ENCODE measurements at regions not wholly inside any gene's neighbourhood (a gene's known extent, or its start where the extent isn't known, plus 50 kb on each side); places are given as distances from the start of the nearest gene placed in this dataset.

DNA sequence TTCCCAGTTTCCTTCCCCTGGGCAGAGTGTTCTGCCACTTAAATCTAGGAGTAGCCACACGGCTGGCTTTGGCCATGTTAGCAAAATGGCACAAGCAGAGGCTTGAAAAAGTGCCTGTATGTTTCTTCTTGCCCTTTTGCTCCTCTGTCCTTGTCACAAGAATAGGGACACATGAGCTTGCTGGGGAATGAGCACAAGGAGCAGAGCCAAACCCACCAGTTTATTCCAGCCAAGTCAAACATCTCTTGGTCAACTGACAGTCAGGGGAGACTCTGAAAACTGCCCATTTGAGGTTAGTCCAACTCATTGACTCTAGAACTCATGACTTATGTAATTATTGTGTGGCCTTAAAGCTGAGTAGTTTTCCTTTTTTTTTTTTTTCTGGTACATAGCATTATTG, 739.7 kb upstream of the FZD8 start:
- no peaks in the 10 kb centered on the region for H3K36me3 ChIP-seq (ENCODE audit: control insufficient read depth, insufficient read depth, low read length)
- no peaks in the 10 kb centered on the region for H3K27me3 ChIP-seq (ENCODE audit: control insufficient read depth, insufficient read depth, low read length)
- H3K27ac ChIP-seq (ENCODE audit: low read depth, low read length) = no peak overlapping the region
- no peaks in the 10 kb centered on the region for H3K4me1 ChIP-seq (ENCODE audit: control insufficient read depth, insufficient read depth, low read length)
- H3K4me3 ChIP-seq (ENCODE audit: low read length) = no peak overlapping the region
- no peak overlapping the region for H3K9ac ChIP-seq (ENCODE audit: low read length)

DNA sequence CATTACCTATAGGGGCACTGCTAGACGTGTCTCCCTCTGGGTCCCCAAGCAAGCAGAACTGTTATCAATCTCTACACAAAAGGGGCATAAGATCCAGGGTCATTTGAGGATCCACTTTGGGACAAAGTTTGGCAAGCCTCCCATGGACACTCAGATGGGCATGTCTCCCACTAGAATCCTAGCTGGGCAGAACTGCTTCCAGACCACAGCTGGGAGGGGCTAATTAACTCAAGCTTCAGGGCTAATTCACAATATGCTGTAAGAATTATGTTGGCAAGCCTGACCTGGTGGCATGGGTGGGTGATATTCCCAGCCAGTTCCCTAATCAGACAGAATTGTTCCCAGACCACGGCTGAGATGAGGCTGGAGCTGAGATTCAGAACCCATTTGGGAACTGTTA, 738.4 kb upstream of the FZD8 start:
- Histone ChIP-seq H3K27ac (ENCODE audit: low read depth, low read length) (no peak overlapping the region), H3K9ac (ENCODE audit: low read length) (no peak overlapping the region), H3K4me3 (ENCODE audit: low read length) (no peak overlapping the region), H3K4me1 (ENCODE audit: control insufficient read depth, insufficient read depth, low read length) (no peaks in the 10 kb centered on the region), H3K27me3 (ENCODE audit: control insufficient read depth, insufficient read depth, low read length) (no peaks in the 10 kb centered on the region), H3K36me3 (ENCODE audit: control insufficient read depth, insufficient read depth, low read length) (no peaks in the 10 kb centered on the region)

DNA sequence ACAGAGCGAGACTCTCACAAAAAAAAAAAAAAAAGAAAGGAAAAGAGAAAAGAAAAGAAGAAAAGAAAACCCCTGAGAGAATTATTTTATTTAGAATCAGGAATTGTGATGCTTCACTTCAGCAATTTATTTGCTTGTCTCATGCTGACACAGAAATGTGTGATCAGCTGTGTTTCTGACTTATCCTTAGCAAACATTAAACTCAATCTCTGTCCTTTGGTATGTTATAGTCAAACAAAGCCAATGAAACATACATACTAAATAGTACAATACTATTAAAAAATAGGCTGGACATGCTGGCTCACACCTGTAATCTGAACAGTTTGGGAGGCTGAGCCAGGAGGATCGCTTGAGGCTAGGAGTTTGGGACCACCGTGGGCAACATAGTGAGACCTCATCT, 733.0 kb upstream of the FZD8 start:
- H3K27ac ChIP-seq (ENCODE audit: low read depth, low read length) = no peak overlapping the region
- H3K27me3 ChIP-seq (ENCODE audit: control insufficient read depth, insufficient read depth, low read length) = no peaks in the 10 kb centered on the region
- H3K4me1 ChIP-seq (ENCODE audit: control insufficient read depth, insufficient read depth, low read length) = no peaks in the 10 kb centered on the region
- no peak overlapping the region for H3K9ac ChIP-seq (ENCODE audit: low read length)
- H3K36me3 ChIP-seq (ENCODE audit: control insufficient read depth, insufficient read depth, low read length) = no peaks in the 10 kb centered on the region
- no peak overlapping the region for H3K4me3 ChIP-seq (ENCODE audit: low read length)

DNA sequence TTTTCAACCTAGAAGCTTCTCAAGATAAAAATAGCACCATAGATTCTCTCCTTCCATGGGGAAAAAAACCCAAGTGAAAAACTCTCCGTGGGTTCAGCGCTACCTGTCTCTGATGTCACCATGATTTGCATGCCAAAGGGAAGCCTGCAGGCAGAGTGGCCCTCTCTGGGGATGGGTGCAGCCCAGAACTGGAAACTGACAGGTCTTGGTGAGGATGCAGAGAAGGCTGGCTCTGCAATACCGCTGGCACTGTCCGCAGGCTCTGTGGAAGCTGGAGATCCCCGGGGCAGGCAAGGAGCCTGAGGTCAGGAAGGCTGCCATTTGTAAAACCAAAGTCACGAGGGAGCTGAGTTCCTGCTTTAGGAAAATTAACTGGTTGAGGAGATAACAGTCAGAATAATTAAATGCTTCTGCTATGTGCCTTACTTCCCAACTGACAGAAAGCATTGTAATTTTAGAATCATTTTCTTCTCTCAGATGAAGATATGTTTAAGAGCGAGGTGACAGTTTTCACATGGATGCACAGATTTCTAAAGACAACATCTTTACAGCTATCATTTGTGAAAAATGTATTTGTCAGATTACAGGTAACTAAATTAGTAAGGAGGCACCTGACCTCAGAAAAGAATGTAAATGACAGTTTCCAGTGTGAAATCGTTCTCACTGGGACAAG, 731.5 kb upstream of the FZD8 start:
- Histone ChIP-seq H3K36me3 (ENCODE audit: control insufficient read depth, insufficient read depth, low read length) (no peaks in the 10 kb centered on the region), H3K27ac (ENCODE audit: low read depth, low read length) (no peak overlapping the region), H3K9ac (ENCODE audit: low read length) (no peak overlapping the region), H3K4me3 (ENCODE audit: low read length) (no peak overlapping the region), H3K27me3 (ENCODE audit: control insufficient read depth, insufficient read depth, low read length) (no peaks in the 10 kb centered on the region), H3K4me1 (ENCODE audit: control insufficient read depth, insufficient read depth, low read length) (no peaks in the 10 kb centered on the region)

DNA sequence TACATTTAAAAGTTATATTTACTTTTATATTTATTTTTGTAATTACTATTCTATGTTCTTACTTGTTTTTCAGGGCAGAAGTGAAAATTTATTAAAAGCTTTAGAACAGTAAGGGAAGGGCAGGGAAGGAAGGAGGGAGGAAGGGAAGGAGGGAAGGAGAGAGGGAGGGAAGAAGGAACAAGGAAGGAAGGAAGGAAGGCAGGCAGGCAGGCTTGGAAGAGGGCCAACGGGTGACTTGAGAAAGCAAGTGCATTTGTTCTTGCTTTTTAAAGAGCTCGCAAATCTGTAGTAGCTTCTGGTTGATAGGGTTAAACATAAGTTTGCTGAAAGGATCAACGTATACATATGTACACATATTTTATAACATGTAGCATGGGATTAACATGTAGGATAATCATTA, 725.3 kb upstream of the FZD8 start:
- Histone ChIP-seq H3K36me3 (ENCODE audit: control insufficient read depth, insufficient read depth, low read length) (no peaks in the 10 kb centered on the region), H3K27ac (ENCODE audit: low read depth, low read length) (no peak overlapping the region), H3K4me3 (ENCODE audit: low read length) (no peak overlapping the region), H3K9ac (ENCODE audit: low read length) (no peak overlapping the region), H3K4me1 (ENCODE audit: control insufficient read depth, insufficient read depth, low read length) (no peaks in the 10 kb centered on the region), H3K27me3 (ENCODE audit: control insufficient read depth, insufficient read depth, low read length) (no peaks in the 10 kb centered on the region)

DNA sequence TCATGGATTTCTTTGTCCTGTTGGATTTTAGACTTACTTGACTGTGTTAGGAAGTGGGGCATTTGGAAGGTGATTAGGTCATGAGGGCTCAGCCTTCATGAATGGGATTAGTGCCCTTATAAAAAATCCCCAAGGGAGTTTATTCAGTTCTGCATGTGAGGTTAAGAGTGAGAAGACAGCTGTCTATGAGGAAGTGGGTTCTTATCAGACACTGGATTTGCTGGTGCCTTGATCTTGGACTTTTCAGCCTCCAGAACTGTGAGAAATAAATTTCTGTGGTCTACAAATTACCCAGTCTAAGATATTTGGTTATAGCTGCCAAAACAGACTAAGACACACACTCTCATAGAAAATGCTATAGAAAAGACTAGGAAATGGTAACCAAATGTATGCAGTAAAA, 724.7 kb upstream of the FZD8 start:
- Histone ChIP-seq H3K4me3 (ENCODE audit: low read length) (no peak overlapping the region), H3K27me3 (ENCODE audit: control insufficient read depth, insufficient read depth, low read length) (no peaks in the 10 kb centered on the region), H3K4me1 (ENCODE audit: control insufficient read depth, insufficient read depth, low read length) (no peaks in the 10 kb centered on the region), H3K36me3 (ENCODE audit: control insufficient read depth, insufficient read depth, low read length) (no peaks in the 10 kb centered on the region), H3K9ac (ENCODE audit: low read length) (no peak overlapping the region), H3K27ac (ENCODE audit: low read depth, low read length) (no peak overlapping the region)

DNA sequence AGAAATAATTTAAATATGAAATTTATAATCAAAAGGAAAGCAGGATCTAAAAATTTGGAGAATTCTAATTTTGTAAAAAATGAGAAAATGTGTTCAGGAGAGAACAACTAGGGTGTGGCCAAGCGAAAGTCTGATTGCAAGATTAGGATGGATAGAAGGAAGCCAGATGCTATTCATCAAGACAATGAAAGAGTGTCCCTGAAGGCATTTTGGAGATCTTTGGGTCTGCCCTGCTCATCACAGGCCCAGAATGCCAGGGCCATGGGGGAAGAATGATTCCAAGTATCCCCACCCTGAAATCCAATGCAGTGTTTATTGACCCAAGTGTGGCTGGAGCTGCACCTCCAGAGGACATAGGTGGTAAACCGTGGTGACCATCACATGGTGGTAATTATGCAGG, 724.0 kb upstream of the FZD8 start:
- H3K36me3 ChIP-seq (ENCODE audit: control insufficient read depth, insufficient read depth, low read length) = no peaks in the 10 kb centered on the region
- no peaks in the 10 kb centered on the region for H3K27me3 ChIP-seq (ENCODE audit: control insufficient read depth, insufficient read depth, low read length)
- H3K27ac ChIP-seq (ENCODE audit: low read depth, low read length) = no peak overlapping the region
- no peak overlapping the region for H3K9ac ChIP-seq (ENCODE audit: low read length)
- H3K4me1 ChIP-seq (ENCODE audit: control insufficient read depth, insufficient read depth, low read length) = no peaks in the 10 kb centered on the region
- no peak overlapping the region for H3K4me3 ChIP-seq (ENCODE audit: low read length)

DNA sequence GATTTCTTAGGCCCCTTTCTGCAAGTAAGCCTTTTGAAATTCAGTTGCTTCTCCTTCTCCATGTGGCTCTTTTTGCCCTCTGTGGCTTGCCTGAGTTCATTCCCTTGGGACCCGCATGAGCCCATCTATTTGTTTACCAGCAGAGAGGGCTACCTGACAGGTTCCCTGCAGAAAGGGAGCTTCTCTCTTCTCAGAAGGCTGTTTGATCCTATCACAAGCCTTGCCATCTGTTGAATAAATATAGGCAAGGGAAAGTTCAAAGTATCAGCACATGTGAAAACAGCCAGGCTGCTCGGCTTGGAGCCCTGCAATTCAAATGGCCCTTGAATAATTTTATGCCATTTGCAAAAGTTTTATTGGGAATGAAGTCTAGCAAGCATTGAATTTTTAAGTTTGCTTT, 720.2 kb upstream of the FZD8 start:
- no peaks in the 10 kb centered on the region for H3K4me1 ChIP-seq (ENCODE audit: control insufficient read depth, insufficient read depth, low read length)
- no peak overlapping the region for H3K27ac ChIP-seq (ENCODE audit: low read depth, low read length)
- H3K36me3 ChIP-seq (ENCODE audit: control insufficient read depth, insufficient read depth, low read length) = no peaks in the 10 kb centered on the region
- no peak overlapping the region for H3K4me3 ChIP-seq (ENCODE audit: low read length)
- no peaks in the 10 kb centered on the region for H3K27me3 ChIP-seq (ENCODE audit: control insufficient read depth, insufficient read depth, low read length)
- H3K9ac ChIP-seq (ENCODE audit: low read length) = no peak overlapping the region

DNA sequence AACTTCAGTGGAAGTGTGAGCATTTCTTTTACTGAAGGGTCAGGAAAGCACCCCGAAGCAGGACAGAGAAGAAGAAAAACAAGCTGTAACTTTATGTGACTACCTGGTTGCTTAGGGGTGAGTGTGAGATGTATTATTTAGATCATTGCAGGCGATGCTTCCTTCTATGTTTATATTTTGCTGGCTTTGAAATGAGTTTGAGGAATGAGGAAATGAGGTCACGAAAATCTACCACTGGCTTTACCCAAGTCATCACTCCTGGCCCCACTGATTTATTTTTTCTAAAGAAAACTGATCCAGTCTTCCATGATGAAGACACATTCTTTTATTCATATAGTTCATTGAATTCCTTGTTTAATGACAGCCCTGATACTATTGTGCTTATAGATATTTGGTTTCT, 716.6 kb upstream of the FZD8 start:
- H3K27me3 ChIP-seq (ENCODE audit: control insufficient read depth, insufficient read depth, low read length) = no peaks in the 10 kb centered on the region
- H3K9ac ChIP-seq (ENCODE audit: low read length) = no peak overlapping the region
- no peaks in the 10 kb centered on the region for H3K4me1 ChIP-seq (ENCODE audit: control insufficient read depth, insufficient read depth, low read length)
- no peaks in the 10 kb centered on the region for H3K36me3 ChIP-seq (ENCODE audit: control insufficient read depth, insufficient read depth, low read length)
- H3K4me3 ChIP-seq (ENCODE audit: low read length) = no peak overlapping the region
- no peak overlapping the region for H3K27ac ChIP-seq (ENCODE audit: low read depth, low read length)

DNA sequence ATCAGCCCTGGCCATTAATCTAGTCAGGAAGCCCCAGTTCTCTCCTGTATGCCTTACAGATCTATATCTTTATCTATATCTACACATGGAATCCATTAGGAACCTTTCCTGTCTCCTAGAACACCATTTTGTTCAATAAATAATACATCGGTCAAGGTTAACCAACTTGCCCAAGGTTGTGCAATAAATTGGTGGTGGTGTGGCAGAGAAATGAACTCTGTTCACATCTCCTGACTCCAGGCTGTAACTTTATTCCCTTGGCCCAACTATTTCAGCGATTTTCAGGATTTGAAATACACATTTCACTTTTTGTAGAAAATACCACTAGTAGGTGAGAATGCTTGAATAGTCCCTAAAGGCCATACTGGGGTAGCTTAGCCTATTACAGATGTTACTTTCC, 712.5 kb upstream of the FZD8 start:
- Histone ChIP-seq H3K4me3 (ENCODE audit: low read length) (no peak overlapping the region), H3K36me3 (ENCODE audit: control insufficient read depth, insufficient read depth, low read length) (no peaks in the 10 kb centered on the region), H3K9ac (ENCODE audit: low read length) (no peak overlapping the region), H3K4me1 (ENCODE audit: control insufficient read depth, insufficient read depth, low read length) (peaks cover 2% of the 10 kb centered on the region), H3K27me3 (ENCODE audit: control insufficient read depth, insufficient read depth, low read length) (no peaks in the 10 kb centered on the region), H3K27ac (ENCODE audit: low read depth, low read length) (no peak overlapping the region)

DNA sequence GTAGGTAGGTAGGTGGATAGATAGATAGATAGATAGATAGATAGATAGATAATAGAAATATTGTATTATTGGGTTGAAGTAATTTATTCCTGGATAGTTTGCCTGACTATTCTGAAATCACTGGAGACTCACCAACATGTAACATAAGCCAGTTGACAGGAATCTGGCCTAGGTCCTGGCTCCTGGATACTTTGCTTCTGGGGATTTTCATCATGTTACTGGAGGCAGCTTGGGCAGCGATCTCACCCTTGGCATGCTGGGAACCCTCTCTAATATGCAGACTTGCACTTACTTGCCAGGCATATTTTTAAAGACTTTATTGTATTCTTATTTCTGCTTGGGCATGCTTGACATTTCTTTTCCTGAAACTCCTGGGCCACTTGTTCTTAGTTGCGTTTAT, 709.1 kb upstream of the FZD8 start:
- no peak overlapping the region for H3K27ac ChIP-seq (ENCODE audit: low read depth, low read length)
- H3K4me1 ChIP-seq (ENCODE audit: control insufficient read depth, insufficient read depth, low read length) = peaks cover 2% of the 10 kb centered on the region
- H3K9ac ChIP-seq (ENCODE audit: low read length) = no peak overlapping the region
- no peak overlapping the region for H3K4me3 ChIP-seq (ENCODE audit: low read length)
- H3K27me3 ChIP-seq (ENCODE audit: control insufficient read depth, insufficient read depth, low read length) = no peaks in the 10 kb centered on the region
- no peaks in the 10 kb centered on the region for H3K36me3 ChIP-seq (ENCODE audit: control insufficient read depth, insufficient read depth, low read length)

DNA sequence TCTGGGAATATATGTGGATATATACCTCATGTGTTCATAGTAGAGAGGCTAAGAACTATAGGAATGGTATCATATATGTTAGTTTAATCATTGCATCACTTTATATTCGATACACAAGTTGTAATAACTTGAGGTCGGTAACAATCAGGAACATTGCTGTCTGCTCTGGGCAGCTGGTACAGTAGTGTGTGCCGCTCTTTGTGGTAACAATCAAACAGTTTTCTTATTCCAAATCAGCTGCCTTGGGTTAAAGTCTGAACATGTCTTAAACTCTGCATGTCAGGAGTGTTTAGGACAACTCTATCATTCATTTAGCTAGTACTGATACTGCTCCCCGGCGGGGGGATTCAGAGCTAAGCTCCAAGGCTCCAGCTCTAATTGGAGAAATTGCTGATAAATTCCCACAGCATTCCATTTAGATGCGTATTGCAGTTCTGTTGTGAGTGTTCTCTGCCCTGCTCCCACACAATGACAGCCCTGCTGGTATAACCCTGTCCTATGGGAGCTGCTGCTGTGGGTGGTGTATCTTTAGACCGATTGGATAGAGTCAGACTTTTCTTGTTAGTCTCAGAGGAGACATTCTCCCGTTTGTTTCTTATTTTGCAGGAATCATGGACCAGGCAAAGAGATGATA, 707.5 kb upstream of the FZD8 start:
- H3K27ac ChIP-seq (ENCODE audit: low read depth, low read length) = no peak overlapping the region
- H3K36me3 ChIP-seq (ENCODE audit: control insufficient read depth, insufficient read depth, low read length) = no peaks in the 10 kb centered on the region
- H3K9ac ChIP-seq (ENCODE audit: low read length) = no peak overlapping the region
- H3K4me1 ChIP-seq (ENCODE audit: control insufficient read depth, insufficient read depth, low read length) = peaks cover 2% of the 10 kb centered on the region
- no peak overlapping the region for H3K4me3 ChIP-seq (ENCODE audit: low read length)
- H3K27me3 ChIP-seq (ENCODE audit: control insufficient read depth, insufficient read depth, low read length) = no peaks in the 10 kb centered on the region

DNA sequence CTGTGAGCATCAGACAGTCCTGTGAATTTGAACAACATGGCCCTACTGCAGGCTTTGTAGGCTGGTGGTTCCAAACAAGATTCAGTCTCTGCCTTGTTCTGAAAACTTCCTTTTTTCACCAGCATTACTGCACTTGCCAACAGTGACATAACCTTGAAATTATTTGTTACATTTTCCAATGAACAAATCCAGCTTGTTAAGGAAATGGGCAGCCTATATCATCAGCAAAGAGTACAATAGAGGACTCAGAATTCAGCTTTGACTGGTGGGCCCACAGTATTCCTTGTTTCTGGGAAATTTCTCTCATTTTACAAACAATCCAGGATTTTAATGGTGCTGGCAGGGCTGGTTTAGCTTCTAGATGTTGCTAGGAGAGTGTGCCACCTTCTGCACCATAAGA, 703.7 kb upstream of the FZD8 start:
- H3K4me3 ChIP-seq (ENCODE audit: low read length) = no peak overlapping the region
- no peaks in the 10 kb centered on the region for H3K4me1 ChIP-seq (ENCODE audit: control insufficient read depth, insufficient read depth, low read length)
- H3K36me3 ChIP-seq (ENCODE audit: control insufficient read depth, insufficient read depth, low read length) = no peaks in the 10 kb centered on the region
- no peaks in the 10 kb centered on the region for H3K27me3 ChIP-seq (ENCODE audit: control insufficient read depth, insufficient read depth, low read length)
- H3K27ac ChIP-seq (ENCODE audit: low read depth, low read length) = no peak overlapping the region
- H3K9ac ChIP-seq (ENCODE audit: low read length) = no peak overlapping the region

Measured in rectal smooth muscle tissue (tissue), 1 donor.